C4-2B (cell line): ENCODE measurements at regions not wholly inside any gene's neighbourhood (a gene's known extent, or its start where the extent isn't known, plus 50 kb on each side); places are given as distances from the start of the nearest gene placed in this dataset.
"Not testable (repeated sequence)": the region's sequence is repeated elsewhere in the genome, so short reads cannot be mapped to it uniquely, and the experiment has no call there.

Experiments
- H3K27ac ChIP-seq: fragments of 450-650 bp; 2 replicates; pipeline ENCODE4 v1.5.1; 2017
- CTCF ChIP-seq: fragments of 450-650 bp; conservative IDR thresholded peaks from 2 replicates; pipeline ENCODE4 v1.5.1; 2017; ENCODE audit warnings: mild to moderate bottlenecking
- ZFX ChIP-seq: fragments of 450-650 bp; IDR thresholded peaks from 2 replicates; pipeline ENCODE4 v1.6.1; 2017

GRCh38 chr4:100340512-100341485 lies 150.5 kb upstream of the DDIT4L start:
- no peak overlapping the region for H3K27ac ChIP-seq
- TF ChIP-seq ZFX (no peak), CTCF (no peak)

- TF ChIP-seq CTCF (no peak), ZFX (no peak)
- H3K27ac ChIP-seq = no peak overlapping the region
These were observed 149.6 kb upstream of the DDIT4L start for GRCh38 chr4:100339870-100340269.

GRCh38 chr4:100333491-100333890 lies 143.2 kb upstream of the DDIT4L start:
- not testable (repeated sequence) for H3K27ac ChIP-seq

- TF ChIP-seq ZFX (no peak), CTCF (no peak)
- H3K27ac ChIP-seq = no peak overlapping the region
These were observed 127.0 kb upstream of the DDIT4L start for GRCh38 chr4:100317032-100317864.

DNA sequence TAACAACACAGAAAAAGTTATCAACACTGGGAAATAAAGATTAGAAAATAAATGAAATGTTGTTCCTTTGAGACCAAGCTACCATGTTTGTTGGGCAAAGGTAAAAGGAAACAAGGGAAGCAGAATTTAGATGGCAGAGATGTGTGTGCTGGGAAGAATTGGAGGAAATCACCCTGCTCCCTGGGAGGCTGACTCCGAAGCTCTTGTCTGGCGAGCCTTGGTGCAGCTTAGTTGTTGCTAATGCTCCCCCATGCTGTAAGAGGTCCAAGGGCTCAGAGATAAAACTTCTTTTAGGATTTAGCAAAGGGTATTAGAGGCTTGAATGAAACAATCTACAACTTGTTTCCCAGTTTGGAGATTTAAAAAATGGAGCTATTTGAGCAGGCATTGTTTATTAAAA lies 123.8 kb upstream of the DDIT4L start:
- H3K27ac ChIP-seq = no peak overlapping the region
- no peak for TF ChIP-seq ZFX
- TF ChIP-seq CTCF = no peak

DNA sequence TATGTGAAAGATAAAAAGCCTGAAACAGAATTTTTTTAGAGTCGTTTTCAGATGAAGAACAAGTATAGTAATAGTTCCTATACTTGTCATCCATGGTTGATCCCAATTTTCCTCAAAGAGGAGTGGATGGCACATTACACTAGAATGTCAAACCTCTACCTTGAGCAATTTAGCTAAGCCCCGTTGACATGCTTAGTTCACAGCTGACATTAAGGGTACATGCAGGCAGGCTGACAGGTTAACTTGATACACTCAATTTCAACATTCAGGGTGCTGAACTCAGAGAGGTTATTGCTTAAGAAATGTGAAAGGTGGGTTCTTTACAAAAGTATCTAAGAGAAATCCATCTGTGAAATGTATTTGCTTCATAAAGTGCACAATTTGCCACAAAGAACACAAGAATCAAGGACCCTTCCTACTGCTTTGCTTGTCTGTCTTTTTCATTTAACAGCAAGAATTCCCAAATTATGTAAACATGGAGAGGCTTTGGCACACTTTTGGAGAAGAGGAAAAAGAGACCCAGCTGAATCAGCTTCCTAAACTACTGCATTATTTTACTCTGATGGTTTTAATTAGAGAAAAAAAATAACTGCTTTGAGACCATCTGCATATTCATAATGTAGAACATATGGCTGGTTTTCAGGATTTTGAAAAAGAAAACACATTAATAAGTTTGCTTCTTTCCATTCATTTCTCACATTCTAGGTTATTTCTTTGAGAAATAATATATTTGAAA lies 122.5 kb upstream of the DDIT4L start:
- H3K27ac ChIP-seq = no peak overlapping the region
- TF ChIP-seq ZFX = no peak
- TF ChIP-seq CTCF = no peak

- TF ChIP-seq CTCF (peak; percentile 44), ZFX (no peak)
- H3K27ac ChIP-seq = 0 out of 2 replicates have a peak overlapping the region, but pooled peaks have one; percentile 9
These were observed 120.9 kb upstream of the DDIT4L start for GRCh38 chr4:100311181-100311580.
